ENCODE measurements at regions not wholly inside any gene's neighbourhood (a gene's known extent, or its start where the extent isn't known, plus 50 kb on each side); places are given as distances from the start of the nearest gene placed in this dataset.

- TF ChIP-seq CTCF (IDR thresholded peaks at IDR 0.05) (no peak), POLR2AphosphoS5 (IDR thresholded peaks at IDR 0.05) (no peak), POLR2A (IDR thresholded peaks at IDR 0.05) (no peak)
These were observed 676.3 kb upstream of the ANO3 start for GRCh38 chr11:25655636-25656035.
